Pulmonary artery endothelial cell (primary cell): ENCODE measurements at regions not wholly inside any gene's neighbourhood (a gene's known extent, or its start where the extent isn't known, plus 50 kb on each side); places are given as distances from the start of the nearest gene placed in this dataset.

ENCODE experiments used
- DNase-seq: peaks from one replicate; pipeline ENCODE4 v3.0.0-alpha.2; 2011; ENCODE audit warnings: low read depth, low spot score

DNA sequence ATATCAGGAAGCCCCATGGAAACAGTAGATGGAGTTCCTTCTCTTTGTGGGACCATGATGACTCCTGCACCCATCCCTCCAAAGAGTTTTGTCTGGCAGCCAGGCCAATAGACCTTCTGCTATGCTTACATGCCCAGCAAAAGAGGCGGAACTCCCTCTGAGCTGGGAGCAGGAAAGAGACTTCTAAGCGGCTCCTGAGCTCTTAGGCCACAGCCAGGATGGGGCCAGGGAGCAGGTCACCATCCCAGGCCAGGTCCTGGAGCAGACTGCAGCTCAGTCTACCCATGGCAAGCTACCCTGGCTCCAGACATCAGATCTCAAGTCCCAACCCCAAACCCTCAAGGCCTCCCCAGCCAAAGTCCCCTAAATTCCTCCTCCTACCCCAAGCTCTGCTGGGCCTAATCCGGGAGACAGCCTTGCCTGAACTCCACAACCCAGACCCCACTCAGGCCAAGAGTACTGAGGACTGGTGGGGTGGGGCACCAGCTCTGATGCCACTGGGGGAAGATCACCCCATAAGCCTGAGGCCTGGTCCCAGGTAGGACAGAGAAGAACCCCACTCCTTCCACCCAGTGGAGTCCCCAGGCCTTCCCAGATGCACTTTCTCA, 387.9 kb downstream of the MATN1 start:
- DNase-seq = no peak

DNA sequence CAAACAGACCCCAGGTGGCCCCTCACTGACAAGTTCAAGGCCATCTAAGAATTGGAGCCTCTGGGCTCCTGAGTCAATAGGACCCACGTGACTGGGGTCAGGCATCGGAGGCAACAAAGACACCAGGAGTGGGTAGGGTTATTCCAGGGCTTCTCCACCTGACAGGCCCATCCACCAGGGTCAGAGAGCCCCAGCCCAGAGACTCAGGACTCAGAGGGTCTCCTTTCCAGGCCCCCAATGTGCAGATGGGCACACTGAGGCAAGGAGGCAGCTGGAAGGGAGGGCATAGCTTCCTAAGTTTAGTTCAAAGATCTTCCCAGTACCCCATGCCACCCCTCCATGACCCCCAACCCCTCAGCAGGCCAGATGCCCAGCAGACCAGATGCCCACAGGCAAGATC, 388.6 kb downstream of the MATN1 start:
- DNase-seq = no peak

DNA sequence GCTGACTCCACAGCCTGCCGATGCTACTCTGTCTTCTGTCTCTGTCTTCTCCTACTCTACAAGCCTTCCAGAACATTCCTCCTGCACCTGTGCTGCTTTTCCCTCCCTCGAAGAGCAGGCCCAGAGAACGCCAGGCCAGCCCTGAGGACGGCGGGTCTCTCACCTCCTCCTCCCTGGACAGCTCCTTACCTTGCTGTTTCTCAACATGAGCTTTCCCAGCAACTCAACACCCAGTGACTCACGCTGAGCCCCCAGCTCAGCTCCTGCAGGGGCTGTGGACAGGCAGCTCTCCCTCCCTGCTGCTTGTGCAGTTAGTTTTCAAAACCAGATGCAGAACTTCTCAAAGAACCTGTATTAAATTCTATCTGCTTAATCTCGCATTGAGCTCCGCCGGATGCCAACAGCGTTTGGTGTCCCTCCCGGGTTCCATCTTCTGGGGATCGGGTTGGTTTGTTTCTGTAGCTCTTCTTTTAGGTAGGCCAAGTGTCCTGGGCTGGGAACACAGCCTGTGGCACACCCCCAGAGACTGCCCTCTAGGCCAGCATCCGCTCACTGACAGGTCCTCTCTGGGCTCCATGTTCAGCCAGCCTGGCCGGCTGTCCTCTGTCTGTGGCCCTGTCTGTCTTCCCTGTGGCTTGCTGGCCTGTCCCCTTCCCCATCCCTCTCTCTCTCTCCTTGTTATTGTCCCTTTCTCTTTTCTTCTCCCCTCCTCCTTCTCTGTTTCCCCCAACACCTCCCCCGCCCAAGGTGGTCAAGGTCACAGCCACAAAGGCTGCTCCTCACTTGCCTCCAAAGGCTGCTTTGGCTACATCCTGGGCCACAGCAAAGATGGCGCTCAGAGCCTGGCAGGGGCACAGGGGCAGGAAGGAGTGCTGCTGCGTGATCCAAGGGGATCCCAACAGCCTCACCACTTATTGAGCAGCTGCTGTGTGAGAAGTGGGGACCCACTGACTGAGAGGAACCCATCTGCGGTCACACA, 391.0 kb downstream of the MATN1 start:
- no peak for DNase-seq

DNA sequence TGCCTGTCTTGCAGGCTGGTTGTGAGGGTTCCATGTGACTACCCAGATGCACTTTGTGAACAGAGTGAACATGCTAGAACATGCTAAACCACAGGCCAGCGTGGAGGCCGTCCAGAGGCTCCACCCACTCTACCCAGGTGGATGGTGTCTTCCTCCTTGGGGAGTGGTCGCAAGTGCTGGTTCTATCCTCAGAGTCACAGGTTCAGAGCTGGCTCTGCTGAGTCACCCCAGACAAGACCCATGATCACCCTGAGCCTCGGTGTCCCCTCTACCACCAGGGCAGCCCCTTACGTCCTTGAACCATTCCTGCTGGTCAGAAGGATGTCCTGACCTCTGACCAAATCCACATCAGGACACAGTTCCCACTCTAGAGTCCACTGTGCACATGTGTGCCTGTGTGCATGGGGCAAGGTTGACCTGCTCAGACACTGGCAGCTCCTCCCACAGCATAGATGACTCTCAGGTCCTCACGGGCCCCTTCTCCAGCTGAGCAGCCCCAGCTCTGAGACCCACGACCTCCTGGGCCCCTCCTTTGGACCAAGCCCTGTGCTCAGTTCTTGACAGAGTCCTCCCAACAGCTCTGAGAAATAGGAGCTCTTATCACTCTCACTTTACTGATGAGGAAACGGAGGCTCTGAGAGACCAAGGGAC, 391.8 kb downstream of the MATN1 start:
- no peak for DNase-seq

DNA sequence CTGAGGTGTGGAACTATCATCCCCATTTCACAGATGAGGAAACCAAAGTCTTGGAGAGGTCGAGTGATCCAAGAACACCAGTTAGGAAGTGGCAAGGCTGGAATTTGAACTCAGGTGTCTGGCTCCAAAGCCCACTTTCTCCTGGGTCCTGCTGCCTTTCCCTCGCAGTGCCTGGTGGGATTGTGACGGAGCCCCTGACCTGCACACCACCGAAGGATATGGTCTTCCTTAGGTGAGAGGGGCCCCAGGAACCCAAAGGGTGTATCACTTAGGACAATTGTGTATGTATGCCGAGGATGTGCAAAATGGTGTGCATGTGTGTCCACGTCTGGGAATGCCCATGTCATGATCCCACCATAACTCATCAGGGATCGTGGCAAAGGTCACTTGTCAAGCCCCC, 392.7 kb downstream of the MATN1 start:
- DNase-seq = no peak

DNA sequence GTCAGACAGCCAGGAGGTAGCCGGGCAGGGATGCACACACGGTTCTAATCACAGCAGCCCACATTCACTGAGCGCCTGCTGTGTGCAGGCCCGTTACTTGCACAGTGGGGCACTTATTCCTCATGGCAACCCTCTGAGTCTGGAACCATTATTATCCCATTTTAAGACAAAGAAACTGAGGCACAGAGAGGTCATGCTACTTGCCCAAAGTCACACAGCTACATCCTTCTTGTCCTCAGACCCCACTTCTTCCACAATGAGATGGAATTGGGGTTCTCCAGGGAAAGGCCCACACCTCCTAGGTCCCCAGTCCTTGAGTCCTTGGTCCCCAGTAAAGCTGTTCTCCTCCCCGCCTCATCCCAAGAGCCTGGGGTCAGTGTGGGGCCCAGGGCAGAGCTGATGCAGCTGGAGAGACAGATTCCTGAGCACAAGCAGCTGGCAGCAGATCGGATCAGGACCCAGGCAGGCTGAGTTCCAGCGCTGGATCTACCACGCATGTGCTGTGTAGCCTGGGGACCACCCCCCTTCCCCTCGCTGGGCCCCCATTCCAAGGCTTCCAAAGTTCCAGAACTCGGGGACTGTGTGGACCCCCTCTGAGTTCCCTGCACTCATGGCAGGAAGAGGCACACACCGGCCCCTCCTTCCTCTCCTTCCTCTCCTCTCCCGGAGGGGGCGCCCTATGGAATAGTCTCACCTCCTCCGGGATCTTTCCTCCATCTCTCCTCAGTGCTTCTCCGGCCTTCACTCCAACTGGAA, 393.4 kb downstream of the MATN1 start:
- no peak for DNase-seq

DNA sequence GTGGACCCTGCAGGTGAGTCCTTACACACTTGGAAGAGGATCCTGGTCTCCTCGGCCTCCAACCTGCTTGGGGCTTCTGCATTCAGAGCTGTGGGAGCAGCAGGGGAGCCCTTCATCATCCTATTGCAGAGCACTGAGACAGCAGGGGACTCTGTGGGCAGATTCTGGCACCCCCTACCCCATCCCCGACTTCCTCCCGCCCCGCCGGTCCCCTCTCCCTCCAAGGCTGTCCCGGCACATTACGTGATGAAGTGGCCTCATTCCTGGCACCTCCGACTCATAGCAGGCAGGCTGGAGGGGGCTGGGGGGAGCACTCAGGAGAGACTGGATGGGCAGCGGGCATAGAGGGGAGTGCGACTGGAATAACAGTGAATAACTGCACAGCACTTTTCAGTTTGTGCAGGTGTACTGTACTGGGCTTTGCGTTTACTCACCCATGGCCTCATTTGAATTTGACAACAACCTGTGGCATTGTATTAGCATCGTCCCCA, 394.1 kb downstream of the MATN1 start:
- no peak for DNase-seq

DNA sequence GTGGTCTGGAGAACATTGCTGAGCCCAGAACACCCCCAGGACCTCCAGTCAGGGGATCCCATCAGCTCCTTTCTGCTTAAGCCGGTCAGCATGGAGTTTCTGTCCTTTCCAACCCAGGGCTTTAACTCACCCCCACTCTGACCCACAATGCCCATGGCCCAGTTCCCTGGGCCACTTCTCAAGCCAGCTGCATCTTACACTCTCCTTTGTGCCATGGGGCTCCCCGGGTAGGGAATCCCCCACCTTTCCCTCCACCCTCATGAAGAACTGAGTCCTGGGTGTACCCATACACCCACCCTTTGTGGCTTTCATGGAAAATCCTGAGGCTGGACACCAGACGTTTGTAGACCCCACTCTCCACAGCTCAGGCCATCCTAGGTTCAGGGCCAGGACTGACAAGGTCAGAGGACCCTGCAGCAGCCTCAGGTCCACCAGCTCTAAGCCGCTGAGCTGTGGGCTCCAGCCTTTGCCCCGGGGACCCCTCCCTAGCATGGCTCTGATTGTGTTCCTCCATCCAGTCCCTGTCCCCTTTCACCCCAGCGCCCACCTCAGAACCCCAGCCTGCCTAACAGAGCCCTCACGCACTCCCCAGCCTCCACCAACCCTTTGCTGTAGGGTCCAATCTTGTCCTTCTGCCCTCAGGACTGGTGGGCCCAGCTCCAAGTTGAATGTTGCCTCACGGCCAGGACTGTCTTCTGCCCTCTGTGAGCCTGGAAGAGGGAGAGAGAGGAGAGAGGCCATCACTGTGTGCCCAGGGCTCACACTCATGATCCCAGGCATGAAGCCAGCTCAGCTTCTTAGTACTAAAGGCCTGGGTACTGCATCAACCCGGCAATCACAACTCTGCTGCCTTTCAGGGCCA, 394.8 kb downstream of the MATN1 start:
- DNase-seq = no peak

DNA sequence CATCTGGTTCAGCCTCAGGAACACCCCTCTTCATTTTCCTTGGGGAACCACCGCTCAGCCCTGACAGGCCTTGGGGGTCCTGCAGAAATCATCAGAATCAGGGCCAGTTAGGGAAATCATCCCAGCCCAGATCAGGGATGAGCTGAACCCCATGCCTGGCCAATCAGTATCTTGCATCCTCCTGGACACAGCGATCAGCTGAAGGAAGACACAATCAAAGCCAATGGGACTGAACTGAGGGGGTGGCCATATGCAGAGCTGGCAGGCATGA, 395.4 kb downstream of the MATN1 start:
- DNase-seq = no peak

DNA sequence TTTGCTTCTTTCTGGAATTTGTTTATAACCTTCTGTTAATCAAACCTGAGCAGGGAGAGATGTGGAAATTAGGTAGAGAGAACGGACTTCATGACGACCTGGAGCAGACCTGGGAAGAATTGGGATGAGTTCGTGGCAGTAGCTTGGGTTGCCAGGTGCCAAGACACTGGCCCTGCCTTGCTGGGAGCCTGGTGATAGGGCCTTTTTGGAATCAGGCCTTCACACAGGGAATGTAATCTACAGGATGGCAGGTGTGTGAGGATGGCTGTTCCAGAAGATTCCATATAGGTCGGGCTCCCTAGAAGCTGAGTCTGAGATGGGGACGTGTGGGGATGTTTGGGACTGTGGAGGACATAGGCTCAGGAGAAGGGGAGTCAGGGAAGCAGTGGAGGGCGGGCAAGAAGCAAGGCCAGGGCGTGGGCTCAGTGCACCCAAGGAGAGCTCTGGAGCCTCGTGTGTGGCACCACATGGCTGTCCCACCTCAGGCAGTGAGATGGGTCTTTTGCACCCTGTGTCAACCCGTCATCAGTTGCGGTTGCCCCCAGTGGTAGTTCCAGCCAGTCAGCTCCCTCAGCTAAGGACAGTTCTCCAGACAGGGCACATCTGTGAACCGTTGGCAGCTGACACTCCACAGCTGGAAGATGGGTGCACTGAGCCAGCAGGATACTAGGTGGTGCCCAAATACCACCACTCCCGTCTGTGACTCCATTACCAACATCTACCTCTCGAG, 395.9 kb downstream of the MATN1 start:
- no peak for DNase-seq

DNA sequence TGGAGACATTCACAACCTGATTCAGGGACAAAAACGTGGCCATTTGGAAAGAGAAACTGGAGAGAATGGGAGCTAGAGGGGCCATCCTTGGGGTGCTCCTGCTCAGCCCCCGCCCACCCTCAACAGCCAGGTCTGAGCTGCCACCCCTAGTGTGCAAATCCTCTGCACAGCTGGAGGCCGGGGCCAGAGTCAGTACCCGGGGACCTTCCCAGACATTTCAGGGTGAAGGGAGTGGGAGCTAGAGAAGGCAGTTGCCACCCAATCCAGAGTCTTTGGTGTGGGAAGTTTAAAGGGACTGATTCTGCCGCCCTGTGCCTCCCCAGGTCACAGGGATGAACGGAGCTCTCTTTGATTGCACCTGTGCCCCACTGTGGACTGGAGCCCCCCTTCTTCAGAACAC, 397.4 kb downstream of the MATN1 start:
- DNase-seq = no peak

DNA sequence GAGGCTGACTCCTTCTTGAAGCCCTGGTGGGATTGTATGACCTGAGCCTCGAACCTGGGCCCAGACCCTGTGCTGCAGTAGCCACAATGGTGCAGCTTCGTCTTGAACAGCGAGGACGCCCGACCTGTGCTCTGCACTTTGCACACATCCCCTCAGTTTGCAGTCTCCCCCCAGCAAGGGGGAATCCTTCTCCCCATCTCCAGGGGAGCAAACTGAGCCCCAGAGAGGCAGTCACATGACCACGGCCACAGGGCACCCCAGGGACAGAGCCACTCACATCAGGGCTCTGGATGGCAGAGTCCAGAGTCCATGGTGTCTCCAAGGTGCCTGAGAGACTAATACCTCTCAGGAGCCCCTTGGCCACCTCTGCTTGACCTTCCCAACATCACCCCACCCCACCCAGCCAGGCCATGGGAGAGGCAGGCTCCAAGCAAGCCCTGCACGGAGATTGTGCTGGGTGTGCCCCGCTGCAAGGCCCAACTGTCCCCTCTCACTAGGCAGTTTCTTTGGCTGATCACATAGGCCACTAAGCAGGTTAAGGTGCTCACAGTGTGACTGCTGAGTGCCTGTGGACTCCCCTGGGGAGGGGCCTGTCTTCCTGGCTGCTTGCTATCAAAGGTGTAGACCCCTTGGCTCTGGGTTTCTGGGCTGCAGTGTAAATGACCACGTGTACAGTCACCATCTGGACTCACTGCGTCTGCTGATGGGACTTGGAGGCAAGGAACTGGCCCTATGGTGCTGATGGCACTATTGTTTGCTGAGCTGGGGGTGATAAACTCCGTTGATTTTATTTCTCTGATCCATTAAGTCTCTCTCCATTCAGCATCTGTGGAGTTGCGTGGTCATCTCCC, 398.1 kb downstream of the MATN1 start:
- no peak for DNase-seq

DNA sequence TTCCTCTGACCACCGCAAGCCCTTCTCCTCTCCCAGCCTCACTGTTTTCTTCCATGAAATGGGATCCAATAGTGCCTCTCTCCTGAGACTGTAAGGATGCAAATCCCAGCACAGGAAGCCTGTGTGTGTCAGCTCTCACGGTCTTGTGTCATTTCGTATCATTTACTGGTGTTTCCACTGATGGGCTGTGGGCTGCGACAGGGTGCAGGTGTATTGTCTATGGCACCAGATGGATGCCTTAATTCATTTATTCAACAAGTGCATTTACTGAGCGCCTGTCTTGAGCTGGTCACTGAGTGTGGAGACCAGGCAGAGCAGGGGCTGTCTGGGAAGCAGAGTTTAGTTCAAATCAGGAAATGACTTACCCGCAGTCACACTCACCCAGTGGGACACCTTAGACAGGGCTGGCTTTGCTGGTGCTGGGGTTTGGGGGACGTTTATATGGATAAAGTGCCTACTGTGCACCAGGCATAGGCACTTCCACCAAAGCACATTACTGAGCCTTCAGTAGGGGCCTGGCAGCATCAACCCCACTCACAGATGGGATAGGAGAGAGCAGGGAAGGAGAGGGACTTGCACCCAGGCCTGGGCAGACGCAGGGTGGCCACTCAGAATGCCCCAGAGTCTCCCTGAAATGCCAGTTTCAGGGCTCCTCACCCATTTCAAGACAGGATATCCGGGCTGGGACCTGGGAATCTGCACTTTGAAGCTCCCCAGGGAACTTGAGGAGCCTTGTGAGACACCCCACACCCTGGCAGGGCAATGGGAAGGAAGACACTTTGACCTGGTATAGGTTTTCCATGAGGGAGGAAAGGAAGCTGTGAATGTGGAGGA, 398.9 kb downstream of the MATN1 start:
- DNase-seq = no peak

DNA sequence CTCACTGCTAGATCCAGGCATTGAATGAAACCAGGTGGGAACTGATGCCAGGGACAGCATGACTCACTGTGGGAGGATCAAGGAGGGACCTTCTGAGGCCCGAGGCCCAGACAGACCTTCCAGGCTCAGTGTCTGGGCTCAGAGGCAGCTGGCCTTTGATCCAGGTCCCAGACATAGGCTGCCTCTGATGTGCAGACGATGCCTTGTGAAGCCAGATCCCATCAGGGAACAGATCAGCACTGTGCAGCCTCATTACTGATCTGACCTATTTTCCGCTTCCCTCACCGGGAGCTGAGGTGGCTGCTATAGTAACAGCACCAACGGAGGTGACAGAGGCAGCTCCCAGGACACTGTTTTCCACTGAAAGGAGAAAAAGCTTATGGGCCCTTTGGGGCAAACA, 399.5 kb downstream of the MATN1 start:
- no peak for DNase-seq

DNA sequence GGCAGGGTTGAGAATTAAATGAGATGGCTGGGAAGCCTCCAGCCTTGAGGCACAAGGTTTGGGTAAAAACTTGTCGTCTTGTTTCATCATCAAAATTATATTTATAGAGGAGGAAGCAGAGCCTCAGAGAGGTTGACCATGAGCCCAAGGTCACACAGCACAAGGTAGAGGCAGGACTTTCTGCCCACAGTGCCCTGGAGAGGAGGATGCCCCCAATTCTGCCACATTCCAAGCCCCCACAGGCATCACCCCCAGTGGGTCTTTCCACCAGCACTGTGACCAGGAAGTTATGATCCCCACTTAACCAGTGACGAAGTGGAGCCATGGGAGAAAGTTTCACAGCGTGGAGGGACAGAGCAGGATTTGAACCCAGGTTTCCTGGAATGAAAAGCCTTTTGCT, 400.0 kb downstream of the MATN1 start:
- DNase-seq = no peak

DNA sequence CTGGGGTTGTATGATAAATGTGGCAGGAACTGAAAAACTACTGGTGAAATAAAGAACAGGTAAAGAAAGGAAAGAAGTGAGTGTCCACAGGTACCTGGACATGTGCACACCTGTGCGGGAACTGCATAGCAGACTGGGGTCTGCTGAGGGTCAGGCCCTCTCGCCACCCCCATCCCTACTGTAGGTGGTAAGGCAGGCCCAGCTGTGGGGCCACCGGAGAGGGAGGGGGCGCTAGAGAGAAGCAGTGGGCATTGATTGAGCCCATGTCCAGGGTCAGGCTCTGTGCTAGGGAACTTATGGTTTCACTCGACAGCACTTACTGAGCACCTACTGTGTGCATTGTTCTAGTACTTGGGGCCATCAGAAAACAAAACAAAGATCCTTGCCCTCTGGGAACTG, 400.5 kb downstream of the MATN1 start:
- no peak for DNase-seq

DNA sequence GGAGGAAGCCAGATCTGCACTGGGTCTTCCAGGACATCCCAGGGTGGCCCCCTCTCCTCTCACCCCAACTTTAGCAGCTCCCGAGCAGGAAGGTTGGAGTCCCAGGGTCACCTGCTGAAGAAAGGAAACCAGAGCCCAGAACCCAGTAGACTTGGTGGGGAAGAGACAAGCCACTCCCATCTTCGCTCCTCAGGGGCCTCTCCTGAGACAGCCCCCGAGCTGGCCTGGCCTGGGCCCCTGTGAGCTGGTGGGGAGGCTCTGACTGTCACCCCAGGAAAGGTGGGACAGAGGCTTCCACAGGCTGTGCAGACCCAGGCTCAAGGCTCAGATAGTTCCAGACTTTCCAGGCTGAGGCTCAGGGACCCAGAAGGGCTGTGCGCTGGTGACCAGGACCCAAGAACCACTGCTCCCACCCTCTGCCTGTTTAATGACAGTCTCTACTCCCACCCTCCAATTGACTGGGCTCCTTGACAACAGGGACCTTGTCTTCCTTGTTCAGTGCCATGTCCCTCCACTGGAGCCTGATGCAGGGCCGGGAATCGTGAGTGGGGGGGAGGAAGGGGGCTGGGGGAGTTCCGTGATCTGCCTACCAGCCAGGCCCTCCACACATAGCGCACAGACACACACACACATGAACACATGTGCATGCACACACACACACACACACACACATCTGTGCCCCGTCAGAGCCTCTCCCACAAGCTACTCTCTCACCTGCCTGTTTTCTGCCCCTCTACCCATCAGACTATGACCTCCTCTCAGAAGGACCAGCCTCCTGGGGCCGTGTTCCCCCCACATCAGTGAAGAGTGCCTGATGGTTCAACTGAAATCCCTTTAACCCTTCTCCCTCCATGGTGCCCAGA, 401.2 kb downstream of the MATN1 start:
- no peak for DNase-seq
